ENCODE measurements at regions not wholly inside any gene's neighbourhood (a gene's known extent, or its start where the extent isn't known, plus 50 kb on each side); places are given as distances from the start of the nearest gene placed in this dataset.

GRCh38 chr3:70743754-70744153 lies 431.3 kb upstream of the MDFIC2 start:
- TF ChIP-seq, protein P1, sequence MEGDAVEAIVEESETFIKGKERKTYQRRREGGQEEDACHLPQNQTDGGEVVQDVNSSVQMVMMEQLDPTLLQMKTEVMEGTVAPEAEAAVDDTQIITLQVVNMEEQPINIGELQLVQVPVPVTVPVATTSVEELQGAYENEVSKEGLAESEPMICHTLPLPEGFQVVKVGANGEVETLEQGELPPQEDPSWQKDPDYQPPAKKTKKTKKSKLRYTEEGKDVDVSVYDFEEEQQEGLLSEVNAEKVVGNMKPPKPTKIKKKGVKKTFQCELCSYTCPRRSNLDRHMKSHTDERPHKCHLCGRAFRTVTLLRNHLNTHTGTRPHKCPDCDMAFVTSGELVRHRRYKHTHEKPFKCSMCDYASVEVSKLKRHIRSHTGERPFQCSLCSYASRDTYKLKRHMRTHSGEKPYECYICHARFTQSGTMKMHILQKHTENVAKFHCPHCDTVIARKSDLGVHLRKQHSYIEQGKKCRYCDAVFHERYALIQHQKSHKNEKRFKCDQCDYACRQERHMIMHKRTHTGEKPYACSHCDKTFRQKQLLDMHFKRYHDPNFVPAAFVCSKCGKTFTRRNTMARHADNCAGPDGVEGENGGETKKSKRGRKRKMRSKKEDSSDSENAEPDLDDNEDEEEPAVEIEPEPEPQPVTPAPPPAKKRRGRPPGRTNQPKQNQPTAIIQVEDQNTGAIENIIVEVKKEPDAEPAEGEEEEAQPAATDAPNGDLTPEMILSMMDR (conservative IDR thresholded peaks at IDR 0.05; ENCODE audit: low read length) = no peak
- no peak for TF ChIP-seq EZH2phosphoT487 (IDR thresholded peaks at IDR 0.05; ENCODE audit: borderline replicate concordance, low read depth, low read length)

Data from OCI-LY7 (cell line).